PC-3 (cell line): ENCODE measurements at regions not wholly inside any gene's neighbourhood (a gene's known extent, or its start where the extent isn't known, plus 50 kb on each side); places are given as distances from the start of the nearest gene placed in this dataset.

ENCODE experiments used
- CTCF ChIP-seq: fragments of 300-600 bp; sonication (generic); conservative IDR thresholded peaks from 2 replicates; pipeline ENCODE4 v1.5.1; 2017; ENCODE audit warnings: antibody characterized with exemption, low read depth, mild to moderate bottlenecking, low read length
- EZH2 ChIP-seq: fragments of 300-600 bp; sonication (generic); IDR thresholded peaks from one replicate; pipeline ENCODE4 v1.6.1; 2017; ENCODE audit warnings: antibody characterized with exemption, mild to moderate bottlenecking, low read length; ENCODE audit not compliant: unreplicated experiment
- EZH2phosphoT487 ChIP-seq: fragments of 300-600 bp; sonication (generic); IDR thresholded peaks from 2 replicates; pipeline ENCODE4 v1.6.1; 2018; ENCODE audit warnings: mild to moderate bottlenecking, antibody characterized with exemption, low read length, borderline replicate concordance

GRCh38 chr15:87080547-87080946 lies 1000.9 kb downstream of the AGBL1 start:
- TF ChIP-seq CTCF (no peak), EZH2 (no peak), EZH2phosphoT487 (no peak)
